Ovary (tissue), 3 donors: ENCODE measurements at regions not wholly inside any gene's neighbourhood (a gene's known extent, or its start where the extent isn't known, plus 50 kb on each side); places are given as distances from the start of the nearest gene placed in this dataset.

ENCODE experiments used
- CTCF ChIP-seq, 3 donors: fragments of 450-650 bp in 2 of 3; fragments of 200-600 bp in 1 of 3; IDR thresholded peaks; one replicate each; pipeline versions ENCODE4 v1.5.1 to v1.8.0; 2016 to 2022; ENCODE audit warnings: antibody characterized with exemption in 3 of 3, mild to moderate bottlenecking in 1 of 3
- EP300 ChIP-seq: sonication (generic); formaldehyde crosslinking; IDR thresholded peaks from one replicate; pipeline ENCODE4 v1.6.1; 2017; ENCODE audit warnings: antibody characterized with exemption
- POLR2A ChIP-seq: fragments of 450-650 bp; IDR thresholded peaks from one replicate; pipeline ENCODE4 v1.6.1; 2017; ENCODE audit warnings: antibody characterized with exemption, mild to moderate bottlenecking, moderate library complexity
- donor health status: DM: no; HTN: no; CAD: no.

GRCh38 chr15:87669846-87670245 lies 586.7 kb downstream of the NTRK3 start:
- no peak for TF ChIP-seq POLR2A
- TF ChIP-seq CTCF (IDR thresholded peaks at IDR 0.05) = no peak
- TF ChIP-seq EP300 = no peak
